CD14-positive monocyte (primary cell): ENCODE measurements at regions not wholly inside any gene's neighbourhood (a gene's known extent, or its start where the extent isn't known, plus 50 kb on each side); places are given as distances from the start of the nearest gene placed in this dataset.

Experiments
- DNase-seq, 3 donors: peaks; one replicate each; pipeline ENCODE4 v3.0.0-alpha.2; 2011 to 2022
- H2AFZ ChIP-seq: 2 replicates; pipeline ENCODE4 v1.6.0; 2012; ENCODE audit warnings: mild to moderate bottlenecking, low read depth, low read length, inconsistent platforms; ENCODE audit not compliant: insufficient read depth, poor library complexity, severe bottlenecking
- H3K27ac ChIP-seq, 2 donors: 1 replicate in 1 of 2; 2 replicates in 1 of 2; pipeline ENCODE4 v1.5.1; 2012 to 2013; ENCODE audit warnings: low read length in 2 of 2, control low read depth in 1 of 2, inconsistent platforms in 1 of 2, low read depth in 1 of 2, mild to moderate bottlenecking in 1 of 2
- H3K27me3 ChIP-seq, 2 donors: one replicate each; pipeline versions ENCODE4 v1.6.0 to v1.6.1; 2011 to 2013; ENCODE audit warnings: low read length in 2 of 2; ENCODE audit not compliant: control insufficient read depth in 2 of 2, insufficient read depth in 2 of 2
- H3K36me3 ChIP-seq, 2 donors: replicated peaks in 1 of 2; 1 replicate in 1 of 2; 2 replicates in 1 of 2; pipeline versions ENCODE4 v1.5.1 to v1.6.1; 2012 to 2013; ENCODE audit warnings: low read length in 2 of 2, control low read depth in 1 of 2, inconsistent platforms in 1 of 2, mild to moderate bottlenecking in 1 of 2; ENCODE audit not compliant: insufficient read depth in 2 of 2, control insufficient read depth in 1 of 2
- H3K4me1 ChIP-seq, 2 donors: 1 replicate in 1 of 2; 2 replicates in 1 of 2; pipeline versions ENCODE4 v1.5.1 to v1.6.1; 2012 to 2013; ENCODE audit warnings: low read length in 2 of 2, control low read depth in 1 of 2, inconsistent platforms in 1 of 2, mild to moderate bottlenecking in 1 of 2, moderate library complexity in 1 of 2; ENCODE audit not compliant: insufficient read depth in 2 of 2, control insufficient read depth in 1 of 2
- H3K4me2 ChIP-seq: replicated peaks from 2 replicates; pipeline ENCODE3; 2012; ENCODE audit warnings: low read length, moderate library complexity, mild to moderate bottlenecking; ENCODE audit not compliant: poor library complexity, severe bottlenecking; ENCODE audit errors: extremely low read depth
- H3K4me3 ChIP-seq, 3 experiments: fragments of 200-600 bp in 1 of 3; sonication (generic) in 1 of 3; replicated peaks in 1 of 3; 1 replicate in 2 of 3; 2 replicates in 1 of 3; pipeline ENCODE4 v1.5.1; 2011 to 2013; ENCODE audit warnings: low read length in 3 of 3, mild to moderate bottlenecking in 3 of 3, control low read depth in 2 of 3, low read depth in 2 of 3, inconsistent platforms in 1 of 3, moderate library complexity in 1 of 3
- H3K79me2 ChIP-seq: 2 replicates; pipeline ENCODE4 v1.6.0; 2012; ENCODE audit warnings: mild to moderate bottlenecking, control low read depth, inconsistent platforms, low read length, moderate library complexity; ENCODE audit not compliant: insufficient read depth
- H3K9ac ChIP-seq: 2 replicates; pipeline ENCODE4 v1.6.0; 2017; ENCODE audit warnings: low read length, mild to moderate bottlenecking; ENCODE audit not compliant: insufficient read depth, poor library complexity, severe bottlenecking
- H3K9me3 ChIP-seq, 2 donors: replicated peaks in 1 of 2; 1 replicate in 1 of 2; 2 replicates in 1 of 2; pipeline versions ENCODE4 v1.5.1 to v1.6.1; 2012 to 2013; ENCODE audit warnings: low read length in 2 of 2, control low read depth in 1 of 2; ENCODE audit not compliant: control insufficient read depth in 1 of 2, insufficient read depth in 1 of 2
- H4K20me1 ChIP-seq: 2 replicates; pipeline ENCODE4 v1.6.0; 2012; ENCODE audit warnings: mild to moderate bottlenecking, low read length, control low read depth, moderate library complexity; ENCODE audit not compliant: insufficient read depth
- H3K27ac Mint-ChIP-seq, 7 donors: one replicate each; pipeline ENCODE4 v1.8.0; 2020; ENCODE audit warnings: mild to moderate bottlenecking in 7 of 7, mixed read lengths in 7 of 7, moderate library complexity in 6 of 7, inconsistent platforms in 2 of 7
- H3K27me3 Mint-ChIP-seq, 3 donors: one replicate each; pipeline ENCODE4 v1.8.0; 2021 to 2022; ENCODE audit warnings: low read depth in 3 of 3, mild to moderate bottlenecking in 3 of 3, mixed read lengths in 3 of 3, moderate library complexity in 3 of 3, inconsistent platforms in 1 of 3
- H3K36me3 Mint-ChIP-seq, 2 donors: one replicate each; pipeline ENCODE4 v1.8.0; 2020; ENCODE audit warnings: mixed read lengths in 2 of 2, inconsistent platforms in 1 of 2, mild to moderate bottlenecking in 1 of 2
- H3K4me1 Mint-ChIP-seq: one replicate; pipeline ENCODE4 v1.8.0; 2020; ENCODE audit warnings: mild to moderate bottlenecking, mixed read lengths
- H3K4me3 Mint-ChIP-seq, 2 donors: one replicate each; pipeline ENCODE4 v1.8.0; 2020; ENCODE audit warnings: mild to moderate bottlenecking in 2 of 2, mixed read lengths in 2 of 2, moderate library complexity in 1 of 2
- H3K9me3 Mint-ChIP-seq, 7 donors: one replicate each; pipeline ENCODE4 v1.8.0; 2020 to 2022; ENCODE audit warnings: mixed read lengths in 7 of 7, mild to moderate bottlenecking in 6 of 7, moderate library complexity in 6 of 7, inconsistent platforms in 2 of 7
- WGBS: methylation state at CpG from one replicate; pipeline ENCODE4 v1.1.5; 2013; ENCODE audit warnings: missing lambda C conversion rate; ENCODE audit not compliant: insufficient coverage; 5-methylcytosine and 5-hydroxymethylcytosine counted together
- intact Hi-C, 2 donors: fragments of 100-400 bp; cut with micrococcal nuclease; formaldehyde crosslinking; loops; one replicate each; pipeline versions ENCODE4 v1.15.0 to v1.15.1; 2023
- TF ChIP-seq, protein P1 (sequence below): fragments of 200-600 bp; IDR thresholded peaks from one replicate; pipeline ENCODE4 v1.8.0; 2022; ENCODE audit warnings: antibody characterized with exemption, mild to moderate bottlenecking

DNA sequence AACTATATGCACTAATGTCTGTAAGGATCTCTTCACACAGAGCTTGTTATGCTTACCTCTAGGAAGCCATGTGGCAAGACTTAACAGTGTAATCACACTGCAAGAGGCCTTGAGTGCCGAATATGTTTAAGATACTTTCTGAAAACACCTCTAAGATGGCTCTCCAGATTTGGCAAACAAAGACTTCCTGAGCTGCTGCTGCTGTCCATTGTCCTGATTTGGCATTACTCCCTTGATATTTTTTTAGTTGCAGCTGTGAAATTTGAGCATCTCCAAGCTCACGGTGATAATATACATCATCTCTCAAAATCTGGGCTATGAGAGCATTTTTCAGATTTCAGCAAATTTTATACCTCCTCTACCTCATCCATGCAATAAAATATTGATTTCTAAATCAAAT, 384.5 kb upstream of the CDH6 start:
- no peaks in the 10 kb centered on the region for H3K36me3 ChIP-seq
- WGBS: no CpG with 5 or more reads among the region's 2 CpGs
- H4K20me1 ChIP-seq: no peaks in the 10 kb centered on the region
- intact Hi-C loops: no loop called here
- H3K27ac ChIP-seq: no peak overlapping the region
- H3K9me3 Mint-ChIP-seq: peaks cover 0 to 12% (median 7%) of the 10 kb centered on the region in 7 donors
- DNase-seq: no peak
- no peaks in the 10 kb centered on the region for H3K4me1 ChIP-seq
- peaks cover 9 to 14% of the 10 kb centered on the region in 2 donors for H3K9me3 ChIP-seq
- no peak overlapping the region for H3K4me3 ChIP-seq
- TF ChIP-seq, protein P1, sequence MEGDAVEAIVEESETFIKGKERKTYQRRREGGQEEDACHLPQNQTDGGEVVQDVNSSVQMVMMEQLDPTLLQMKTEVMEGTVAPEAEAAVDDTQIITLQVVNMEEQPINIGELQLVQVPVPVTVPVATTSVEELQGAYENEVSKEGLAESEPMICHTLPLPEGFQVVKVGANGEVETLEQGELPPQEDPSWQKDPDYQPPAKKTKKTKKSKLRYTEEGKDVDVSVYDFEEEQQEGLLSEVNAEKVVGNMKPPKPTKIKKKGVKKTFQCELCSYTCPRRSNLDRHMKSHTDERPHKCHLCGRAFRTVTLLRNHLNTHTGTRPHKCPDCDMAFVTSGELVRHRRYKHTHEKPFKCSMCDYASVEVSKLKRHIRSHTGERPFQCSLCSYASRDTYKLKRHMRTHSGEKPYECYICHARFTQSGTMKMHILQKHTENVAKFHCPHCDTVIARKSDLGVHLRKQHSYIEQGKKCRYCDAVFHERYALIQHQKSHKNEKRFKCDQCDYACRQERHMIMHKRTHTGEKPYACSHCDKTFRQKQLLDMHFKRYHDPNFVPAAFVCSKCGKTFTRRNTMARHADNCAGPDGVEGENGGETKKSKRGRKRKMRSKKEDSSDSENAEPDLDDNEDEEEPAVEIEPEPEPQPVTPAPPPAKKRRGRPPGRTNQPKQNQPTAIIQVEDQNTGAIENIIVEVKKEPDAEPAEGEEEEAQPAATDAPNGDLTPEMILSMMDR: no peak
- H3K27ac Mint-ChIP-seq: no peak overlapping the region
- no peaks in the 10 kb centered on the region for H3K36me3 Mint-ChIP-seq
- H3K4me1 Mint-ChIP-seq: no peaks in the 10 kb centered on the region
- no peak overlapping the region for H3K9ac ChIP-seq
- H3K27me3 ChIP-seq: no peaks in the 10 kb centered on the region
- no peaks in the 10 kb centered on the region for H3K27me3 Mint-ChIP-seq
- no peak overlapping the region for H3K4me3 Mint-ChIP-seq
- no peaks in the 10 kb centered on the region for H3K79me2 ChIP-seq
- H2AFZ ChIP-seq: no peak overlapping the region
- no peak overlapping the region for H3K4me2 ChIP-seq

DNA sequence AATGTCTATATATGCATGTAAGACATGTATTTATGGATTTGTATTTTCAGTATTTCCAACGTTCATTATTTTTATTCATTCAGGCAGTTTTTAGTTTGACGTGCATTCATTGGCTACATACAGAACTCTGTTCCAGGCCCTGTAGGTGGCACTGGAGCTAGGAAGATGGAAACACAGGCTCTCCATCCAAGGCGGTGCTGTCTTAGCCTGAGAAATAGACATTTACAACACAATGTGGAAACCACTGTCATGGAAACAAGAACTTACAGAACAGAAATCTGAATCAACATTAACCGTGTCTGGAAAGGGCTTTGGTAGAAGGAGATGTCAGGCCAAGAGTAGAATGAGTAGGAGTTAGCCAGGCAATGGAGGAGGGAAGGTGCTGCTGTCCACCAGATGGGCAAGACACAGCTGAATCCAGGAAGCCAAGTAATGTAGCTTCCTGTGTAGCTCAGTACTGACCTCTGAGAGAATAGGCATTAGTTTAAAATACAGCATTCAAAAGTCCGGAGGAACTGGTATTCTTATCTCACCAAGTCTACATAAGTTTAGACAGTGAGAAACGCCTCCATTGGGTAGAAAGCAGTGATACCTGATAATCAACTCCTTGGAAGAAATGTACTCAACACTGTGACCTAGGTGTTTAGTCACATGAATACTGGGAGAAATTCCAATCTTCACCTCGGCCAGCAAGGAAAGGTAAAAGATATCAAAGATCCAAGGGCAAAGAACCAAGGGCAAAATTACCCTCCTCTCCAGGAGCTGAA, 388.6 kb upstream of the CDH6 start:
- H3K4me1 Mint-ChIP-seq: no peaks in the 10 kb centered on the region
- no peaks in the 10 kb centered on the region for H3K4me1 ChIP-seq
- H3K27me3 ChIP-seq: no peaks in the 10 kb centered on the region
- H3K9me3 Mint-ChIP-seq: peaks cover 0 to 10% (median 3%) of the 10 kb centered on the region in 7 donors
- no peaks in the 10 kb centered on the region for H3K36me3 Mint-ChIP-seq
- intact Hi-C loops: no loop called here
- H2AFZ ChIP-seq: no peak overlapping the region
- DNase-seq: no peak
- no peaks in the 10 kb centered on the region for H3K79me2 ChIP-seq
- H3K27me3 Mint-ChIP-seq: peaks cover 0 to 1% (median 0%) of the 10 kb centered on the region in 3 donors
- no peak overlapping the region for H3K4me2 ChIP-seq
- H3K9me3 ChIP-seq: peaks cover 9 to 14% of the 10 kb centered on the region in 2 donors
- no peak overlapping the region for H3K4me3 Mint-ChIP-seq
- H3K4me3 ChIP-seq: no peak overlapping the region
- WGBS: no CpG with 5 or more reads among the region's 7 CpGs
- no peaks in the 10 kb centered on the region for H4K20me1 ChIP-seq
- no peak overlapping the region for H3K27ac Mint-ChIP-seq
- no peaks in the 10 kb centered on the region for H3K36me3 ChIP-seq
- H3K9ac ChIP-seq: no peak overlapping the region
- H3K27ac ChIP-seq: no peak overlapping the region
- TF ChIP-seq, protein P1: no peak
